Osteoblast (primary cell): ENCODE measurements at regions not wholly inside any gene's neighbourhood (a gene's known extent, or its start where the extent isn't known, plus 50 kb on each side); places are given as distances from the start of the nearest gene placed in this dataset.

Source experiments
- DNase-seq: peaks from one replicate; pipeline ENCODE4 v3.0.0; 2011; ENCODE audit warnings: low spot score, mixed read lengths; ENCODE audit not compliant: insufficient read length; ENCODE audit errors: missing footprints
- H2AFZ ChIP-seq: 2 replicates; pipeline ENCODE4 v1.6.0; 2011; ENCODE audit warnings: mild to moderate bottlenecking, low read length
- H3K27ac ChIP-seq: 2 replicates; pipeline ENCODE4 v1.5.1; 2011; ENCODE audit warnings: mild to moderate bottlenecking, low read depth, low read length, moderate library complexity
- H3K27me3 ChIP-seq: 2 replicates; pipeline ENCODE4 v1.6.0; 2012; ENCODE audit warnings: mild to moderate bottlenecking, control low read depth, inconsistent platforms, low read length, moderate library complexity; ENCODE audit not compliant: insufficient read depth
- H3K36me3 ChIP-seq: 2 replicates; pipeline ENCODE4 v1.5.1; 2011; ENCODE audit warnings: mild to moderate bottlenecking, low read length, control low read depth, moderate library complexity; ENCODE audit not compliant: insufficient read depth
- H3K4me1 ChIP-seq: 2 replicates; pipeline ENCODE4 v1.5.1; 2011; ENCODE audit warnings: mild to moderate bottlenecking, low read length, control low read depth, moderate library complexity; ENCODE audit not compliant: insufficient read depth
- H3K4me2 ChIP-seq: 2 replicates; pipeline ENCODE4 v1.6.0; 2011; ENCODE audit warnings: mild to moderate bottlenecking, low read length; ENCODE audit not compliant: insufficient read depth
- H3K4me3 ChIP-seq: fragments of 200-600 bp; sonication (generic); 3 replicates; pipeline ENCODE4 v1.5.1; 2012; ENCODE audit warnings: mild to moderate bottlenecking, low read length, inconsistent platforms; ENCODE audit not compliant: insufficient read depth
- H3K79me2 ChIP-seq: 2 replicates; pipeline ENCODE4 v1.6.0; 2012; ENCODE audit warnings: mild to moderate bottlenecking, low read length, control low read depth, inconsistent platforms; ENCODE audit not compliant: insufficient read depth
- H3K9me3 ChIP-seq: 2 replicates; pipeline ENCODE4 v1.5.1; 2011; ENCODE audit warnings: low read depth, low read length, control low read depth
- H4K20me1 ChIP-seq: 2 replicates; pipeline ENCODE4 v1.6.0; 2012; ENCODE audit warnings: mild to moderate bottlenecking, low read length, control low read depth; ENCODE audit not compliant: insufficient read depth
- CTCF ChIP-seq: IDR thresholded peaks from 2 replicates; pipeline ENCODE4 v1.5.1; 2011; ENCODE audit warnings: mild to moderate bottlenecking, low read depth, low read length, moderate library complexity; ENCODE audit errors: extremely low read depth

GRCh38 chr6:169008641-169009257 lies 244.9 kb downstream of the THBS2 start:
- H3K9me3 ChIP-seq, result no peaks in the 10 kb centered on the region
- no peaks in the 10 kb centered on the region for H3K79me2 ChIP-seq
- DNase-seq, result no peak
- no peaks in the 10 kb centered on the region for H3K27me3 ChIP-seq
- H3K4me3 ChIP-seq, result no peak overlapping the region
- H3K4me2 ChIP-seq, result no peak overlapping the region
- no peaks in the 10 kb centered on the region for H3K36me3 ChIP-seq
- no peaks in the 10 kb centered on the region for H4K20me1 ChIP-seq
- H3K4me1 ChIP-seq, result no peaks in the 10 kb centered on the region
- no peak overlapping the region for H2AFZ ChIP-seq
- TF ChIP-seq CTCF, result no peak
- H3K27ac ChIP-seq, result no peak overlapping the region

GRCh38 chr6:169005166-169005565 lies 248.5 kb downstream of the THBS2 start:
- Histone ChIP-seq H3K79me2 (no peaks in the 10 kb centered on the region), H3K27ac (no peak overlapping the region), H4K20me1 (no peaks in the 10 kb centered on the region), H3K27me3 (no peaks in the 10 kb centered on the region), H3K4me2 (no peak overlapping the region), H3K9me3 (no peaks in the 10 kb centered on the region), H3K4me3 (no peak overlapping the region), H2AFZ (no peak overlapping the region), H3K4me1 (peaks cover under 1% of the 10 kb centered on the region), H3K36me3 (no peaks in the 10 kb centered on the region)
- no peak for DNase-seq
- no peak for TF ChIP-seq CTCF

GRCh38 chr6:169000022-169000421 lies 253.6 kb downstream of the THBS2 start:
- DNase-seq, result no peak
- Histone ChIP-seq H4K20me1 (no peaks in the 10 kb centered on the region), H3K27ac (peak overlapping the region; percentile 64), H3K4me2 (peak overlapping the region; percentile 70), H2AFZ (peak overlapping the region; percentile 67), H3K36me3 (no peaks in the 10 kb centered on the region), H3K4me1 (peaks cover 7% of the 10 kb centered on the region), H3K9me3 (no peaks in the 10 kb centered on the region), H3K27me3 (no peaks in the 10 kb centered on the region), H3K4me3 (no peak overlapping the region), H3K79me2 (no peaks in the 10 kb centered on the region)
- TF ChIP-seq CTCF, result no peak

GRCh38 chr6:168999392-168999791 lies 254.3 kb downstream of the THBS2 start:
- peak; percentile 93 for DNase-seq
- Histone ChIP-seq H3K79me2 (no peaks in the 10 kb centered on the region), H3K36me3 (no peaks in the 10 kb centered on the region), H3K9me3 (no peaks in the 10 kb centered on the region), H4K20me1 (no peaks in the 10 kb centered on the region), H3K4me3 (peak overlapping the region; percentile 60), H3K4me2 (peak overlapping the region; percentile 70), H3K27ac (peak overlapping the region; percentile 64), H2AFZ (peak overlapping the region; percentile 67), H3K4me1 (peaks cover 7% of the 10 kb centered on the region), H3K27me3 (no peaks in the 10 kb centered on the region)
- TF ChIP-seq CTCF, result no peak
